ENCODE measurements at regions not wholly inside any gene's neighbourhood (a gene's known extent, or its start where the extent isn't known, plus 50 kb on each side); places are given as distances from the start of the nearest gene placed in this dataset.

- no peaks in the 10 kb centered on the region for H3K79me2 ChIP-seq (ENCODE audit: insufficient read depth, low read length)
- H3K27ac ChIP-seq (ENCODE audit: low read depth, low read length, poor library complexity, severe bottlenecking): no peak overlapping the region
- no peak for TF ChIP-seq EZH2 (IDR thresholded peaks at IDR 0.05; ENCODE audit: borderline replicate concordance, low read length)
- TF ChIP-seq, protein P1, sequence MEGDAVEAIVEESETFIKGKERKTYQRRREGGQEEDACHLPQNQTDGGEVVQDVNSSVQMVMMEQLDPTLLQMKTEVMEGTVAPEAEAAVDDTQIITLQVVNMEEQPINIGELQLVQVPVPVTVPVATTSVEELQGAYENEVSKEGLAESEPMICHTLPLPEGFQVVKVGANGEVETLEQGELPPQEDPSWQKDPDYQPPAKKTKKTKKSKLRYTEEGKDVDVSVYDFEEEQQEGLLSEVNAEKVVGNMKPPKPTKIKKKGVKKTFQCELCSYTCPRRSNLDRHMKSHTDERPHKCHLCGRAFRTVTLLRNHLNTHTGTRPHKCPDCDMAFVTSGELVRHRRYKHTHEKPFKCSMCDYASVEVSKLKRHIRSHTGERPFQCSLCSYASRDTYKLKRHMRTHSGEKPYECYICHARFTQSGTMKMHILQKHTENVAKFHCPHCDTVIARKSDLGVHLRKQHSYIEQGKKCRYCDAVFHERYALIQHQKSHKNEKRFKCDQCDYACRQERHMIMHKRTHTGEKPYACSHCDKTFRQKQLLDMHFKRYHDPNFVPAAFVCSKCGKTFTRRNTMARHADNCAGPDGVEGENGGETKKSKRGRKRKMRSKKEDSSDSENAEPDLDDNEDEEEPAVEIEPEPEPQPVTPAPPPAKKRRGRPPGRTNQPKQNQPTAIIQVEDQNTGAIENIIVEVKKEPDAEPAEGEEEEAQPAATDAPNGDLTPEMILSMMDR (IDR thresholded peaks at IDR 0.05; ENCODE audit: low read length): no peak
- H3K9me3 ChIP-seq (ENCODE audit: low read length): no peaks in the 10 kb centered on the region
- no peak overlapping the region for H2AFZ ChIP-seq (ENCODE audit: low read length)
- H4K20me1 ChIP-seq (ENCODE audit: insufficient read depth, low read length): no peaks in the 10 kb centered on the region
- no peak overlapping the region for H3K4me2 ChIP-seq (ENCODE audit: low read length)
- no peaks in the 10 kb centered on the region for H3K9me2 ChIP-seq (ENCODE audit: low read depth, low read length)
- no peak overlapping the region for H3K4me3 ChIP-seq (ENCODE audit: low read depth, low read length, poor library complexity, severe bottlenecking)
- no peaks in the 10 kb centered on the region for H3K27me3 ChIP-seq (ENCODE audit: insufficient read depth, low read length)
- H3K36me3 ChIP-seq (ENCODE audit: insufficient read depth, low read length): no peaks in the 10 kb centered on the region
- no peaks in the 10 kb centered on the region for H3K4me1 ChIP-seq (ENCODE audit: insufficient read depth, low read length, severe bottlenecking)
- no peaks in the 10 kb centered on the region for H3F3A ChIP-seq (ENCODE audit: insufficient read depth, low read length)
- no peak overlapping the region for H3K9ac ChIP-seq (ENCODE audit: low read length)
Observed at GRCh38 chr12:108430245-108430644, 84.8 kb upstream of the FICD start.

- H3F3A ChIP-seq (ENCODE audit: insufficient read depth, low read length): no peaks in the 10 kb centered on the region
- H3K27me3 ChIP-seq (ENCODE audit: insufficient read depth, low read length): no peaks in the 10 kb centered on the region
- no peaks in the 10 kb centered on the region for H3K9me2 ChIP-seq (ENCODE audit: low read depth, low read length)
- TF ChIP-seq EZH2 (IDR thresholded peaks at IDR 0.05; ENCODE audit: borderline replicate concordance, low read length): no peak
- TF ChIP-seq, protein P1 (IDR thresholded peaks at IDR 0.05; ENCODE audit: low read length): no peak
- H2AFZ ChIP-seq (ENCODE audit: low read length): no peak overlapping the region
- H3K79me2 ChIP-seq (ENCODE audit: insufficient read depth, low read length): no peaks in the 10 kb centered on the region
- H3K9ac ChIP-seq (ENCODE audit: low read length): no peak overlapping the region
- no peaks in the 10 kb centered on the region for H3K36me3 ChIP-seq (ENCODE audit: insufficient read depth, low read length)
- H3K4me3 ChIP-seq (ENCODE audit: low read depth, low read length, poor library complexity, severe bottlenecking): no peak overlapping the region
- H3K9me3 ChIP-seq (ENCODE audit: low read length): no peaks in the 10 kb centered on the region
- H3K27ac ChIP-seq (ENCODE audit: low read depth, low read length, poor library complexity, severe bottlenecking): no peak overlapping the region
- H4K20me1 ChIP-seq (ENCODE audit: insufficient read depth, low read length): no peaks in the 10 kb centered on the region
- no peaks in the 10 kb centered on the region for H3K4me1 ChIP-seq (ENCODE audit: insufficient read depth, low read length, severe bottlenecking)
- no peak overlapping the region for H3K4me2 ChIP-seq (ENCODE audit: low read length)
Observed at GRCh38 chr12:108425238-108425795, 86.2 kb upstream of the CMKLR1 start.

GRCh38 chr12:108424816-108425215 lies 85.7 kb upstream of the CMKLR1 start:
- TF ChIP-seq EZH2 (IDR thresholded peaks at IDR 0.05; ENCODE audit: borderline replicate concordance, low read length): no peak
- TF ChIP-seq, protein P1 (IDR thresholded peaks at IDR 0.05; ENCODE audit: low read length): no peak
- H2AFZ ChIP-seq (ENCODE audit: low read length): no peak overlapping the region
- no peak overlapping the region for H3K27ac ChIP-seq (ENCODE audit: low read depth, low read length, poor library complexity, severe bottlenecking)

More at GRCh38 chr12:108424816-108425215, 85.7 kb upstream of the CMKLR1 start:
- Histone ChIP-seq H3K79me2 (ENCODE audit: insufficient read depth, low read length) (no peaks in the 10 kb centered on the region), H3K36me3 (ENCODE audit: insufficient read depth, low read length) (no peaks in the 10 kb centered on the region), H3K4me2 (ENCODE audit: low read length) (no peak overlapping the region), H3K27me3 (ENCODE audit: insufficient read depth, low read length) (no peaks in the 10 kb centered on the region), H3K9ac (ENCODE audit: low read length) (no peak overlapping the region), H3K4me3 (ENCODE audit: low read depth, low read length, poor library complexity, severe bottlenecking) (no peak overlapping the region), H4K20me1 (ENCODE audit: insufficient read depth, low read length) (no peaks in the 10 kb centered on the region), H3K9me3 (ENCODE audit: low read length) (no peaks in the 10 kb centered on the region), H3K4me1 (ENCODE audit: insufficient read depth, low read length, severe bottlenecking) (no peaks in the 10 kb centered on the region), H3F3A (ENCODE audit: insufficient read depth, low read length) (no peaks in the 10 kb centered on the region), H3K9me2 (ENCODE audit: low read depth, low read length) (no peaks in the 10 kb centered on the region)

Data from OCI-LY1 (cell line).